Esophagus muscularis mucosa (tissue), 4 donors: ENCODE measurements at regions not wholly inside any gene's neighbourhood (a gene's known extent, or its start where the extent isn't known, plus 50 kb on each side); places are given as distances from the start of the nearest gene placed in this dataset.
"Not testable (repeated sequence)": the region's sequence is repeated elsewhere in the genome, so short reads cannot be mapped to it uniquely, and the experiment has no call there.

Experiments
- EP300 ChIP-seq: sonication (generic); formaldehyde crosslinking; IDR thresholded peaks from one replicate; pipeline ENCODE4 v1.6.1; 2017; ENCODE audit warnings: antibody characterized with exemption
- POLR2A ChIP-seq: fragments of 450-650 bp; IDR thresholded peaks from one replicate; pipeline ENCODE4 v1.6.1; 2017; ENCODE audit warnings: antibody characterized with exemption, moderate library complexity, mild to moderate bottlenecking, low read depth
- POLR2AphosphoS5 ChIP-seq, 2 donors: sonication (generic); formaldehyde crosslinking; IDR thresholded peaks; one replicate each; pipeline ENCODE4 v1.6.1; 2017; ENCODE audit warnings: antibody characterized with exemption in 2 of 2
- TF ChIP-seq, protein P1 (sequence below), 3 experiments: fragments of 200-600 bp in 2 of 3; fragments of 450-650 bp in 1 of 3; sonication (generic) in 2 of 3; IDR thresholded peaks; one replicate each; pipeline ENCODE4 v1.5.1; 2017 to 2019; ENCODE audit warnings: antibody characterized with exemption in 3 of 3, mild to moderate bottlenecking in 2 of 3, moderate library complexity in 1 of 3

DNA sequence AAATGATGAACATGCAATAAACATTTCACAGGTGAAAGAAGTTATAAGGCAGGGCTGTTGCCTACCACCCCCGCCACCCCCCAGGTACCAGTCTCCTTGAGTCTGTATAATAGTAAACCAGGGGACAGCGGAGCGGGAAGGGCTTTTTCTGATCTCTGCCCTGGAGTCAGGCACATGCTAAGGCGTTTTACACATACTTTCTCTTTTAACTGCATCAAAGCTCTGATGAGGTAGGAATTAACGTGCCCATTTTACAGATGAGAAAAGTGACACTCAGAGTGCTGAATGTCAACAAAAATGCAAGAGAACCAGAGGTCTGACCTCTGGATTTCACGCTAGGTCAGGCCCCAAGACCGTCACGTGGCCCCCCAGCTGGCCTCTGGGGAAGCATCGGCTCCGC lies 94.3 kb upstream of the ASB18 start:
- not testable (repeated sequence) for TF ChIP-seq POLR2A; POLR2AphosphoS5 (IDR thresholded peaks at IDR 0.05); EP300
- TF ChIP-seq, protein P1, sequence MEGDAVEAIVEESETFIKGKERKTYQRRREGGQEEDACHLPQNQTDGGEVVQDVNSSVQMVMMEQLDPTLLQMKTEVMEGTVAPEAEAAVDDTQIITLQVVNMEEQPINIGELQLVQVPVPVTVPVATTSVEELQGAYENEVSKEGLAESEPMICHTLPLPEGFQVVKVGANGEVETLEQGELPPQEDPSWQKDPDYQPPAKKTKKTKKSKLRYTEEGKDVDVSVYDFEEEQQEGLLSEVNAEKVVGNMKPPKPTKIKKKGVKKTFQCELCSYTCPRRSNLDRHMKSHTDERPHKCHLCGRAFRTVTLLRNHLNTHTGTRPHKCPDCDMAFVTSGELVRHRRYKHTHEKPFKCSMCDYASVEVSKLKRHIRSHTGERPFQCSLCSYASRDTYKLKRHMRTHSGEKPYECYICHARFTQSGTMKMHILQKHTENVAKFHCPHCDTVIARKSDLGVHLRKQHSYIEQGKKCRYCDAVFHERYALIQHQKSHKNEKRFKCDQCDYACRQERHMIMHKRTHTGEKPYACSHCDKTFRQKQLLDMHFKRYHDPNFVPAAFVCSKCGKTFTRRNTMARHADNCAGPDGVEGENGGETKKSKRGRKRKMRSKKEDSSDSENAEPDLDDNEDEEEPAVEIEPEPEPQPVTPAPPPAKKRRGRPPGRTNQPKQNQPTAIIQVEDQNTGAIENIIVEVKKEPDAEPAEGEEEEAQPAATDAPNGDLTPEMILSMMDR (IDR thresholded peaks at IDR 0.05), result not testable (repeated sequence)
